ENCODE measurements at regions not wholly inside any gene's neighbourhood (a gene's known extent, or its start where the extent isn't known, plus 50 kb on each side); places are given as distances from the start of the nearest gene placed in this dataset.

DNA sequence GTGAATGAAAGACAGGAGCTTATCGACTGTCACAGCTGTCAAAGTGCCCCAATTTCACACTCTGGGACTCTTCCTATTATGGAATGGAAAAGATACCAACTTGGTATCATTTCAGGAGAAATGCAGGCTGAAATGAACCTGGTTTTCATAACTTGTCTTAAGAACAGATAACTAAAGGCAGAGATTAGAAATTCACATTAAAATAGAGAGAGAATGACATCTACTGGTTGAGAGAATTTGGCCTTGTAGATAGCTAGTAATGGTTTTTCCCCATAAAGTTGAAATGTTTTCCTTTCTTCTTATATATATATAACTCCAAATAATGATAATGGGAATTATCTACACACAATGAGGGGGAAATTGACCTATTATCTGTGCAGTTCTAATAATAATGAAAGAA is 600.2 kb upstream of the CCNG1 start:
- no peaks in the 10 kb centered on the region for H3K9me3 ChIP-seq (ENCODE audit: control insufficient read depth, insufficient read depth, low read length)
- no peak overlapping the region for H3K4me3 ChIP-seq (ENCODE audit: low read depth, low read length)
- H3K27me3 ChIP-seq (ENCODE audit: control insufficient read depth, insufficient read depth, low read length) = no peaks in the 10 kb centered on the region
- no peak overlapping the region for H3K27ac ChIP-seq (ENCODE audit: low read depth, low read length)
- H3K36me3 ChIP-seq (ENCODE audit: control insufficient read depth, insufficient read depth, low read length) = no peaks in the 10 kb centered on the region
- no peak overlapping the region for H3K9ac ChIP-seq (ENCODE audit: low read depth, low read length)
- no peaks in the 10 kb centered on the region for H3K4me1 ChIP-seq (ENCODE audit: control insufficient read depth, insufficient read depth, low read length)

DNA sequence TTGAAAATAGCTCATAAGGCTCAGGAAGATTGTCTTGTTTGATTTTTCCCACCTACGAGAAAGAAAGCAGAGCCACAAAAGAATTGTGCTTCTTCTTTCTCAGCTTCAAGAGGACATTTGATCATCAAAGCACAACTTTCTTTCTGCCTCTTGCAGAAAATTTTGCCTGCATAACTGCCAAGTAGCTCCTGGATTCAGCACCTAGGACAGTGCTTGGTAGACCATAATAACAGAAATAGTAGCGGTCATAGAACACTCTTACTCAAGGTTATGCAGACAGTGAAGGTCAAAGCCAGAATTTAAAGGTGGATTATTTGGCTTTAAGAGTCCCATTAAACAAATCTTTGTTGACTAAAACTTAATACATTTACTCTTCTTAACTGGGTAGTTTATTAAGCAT is 594.7 kb upstream of the CCNG1 start:
- H3K4me3 ChIP-seq (ENCODE audit: low read depth, low read length) = no peak overlapping the region
- H3K27ac ChIP-seq (ENCODE audit: low read depth, low read length) = no peak overlapping the region
- no peaks in the 10 kb centered on the region for H3K9me3 ChIP-seq (ENCODE audit: control insufficient read depth, insufficient read depth, low read length)
- no peaks in the 10 kb centered on the region for H3K36me3 ChIP-seq (ENCODE audit: control insufficient read depth, insufficient read depth, low read length)
- H3K9ac ChIP-seq (ENCODE audit: low read depth, low read length) = no peak overlapping the region
- H3K27me3 ChIP-seq (ENCODE audit: control insufficient read depth, insufficient read depth, low read length) = no peaks in the 10 kb centered on the region
- H3K4me1 ChIP-seq (ENCODE audit: control insufficient read depth, insufficient read depth, low read length) = no peaks in the 10 kb centered on the region

DNA sequence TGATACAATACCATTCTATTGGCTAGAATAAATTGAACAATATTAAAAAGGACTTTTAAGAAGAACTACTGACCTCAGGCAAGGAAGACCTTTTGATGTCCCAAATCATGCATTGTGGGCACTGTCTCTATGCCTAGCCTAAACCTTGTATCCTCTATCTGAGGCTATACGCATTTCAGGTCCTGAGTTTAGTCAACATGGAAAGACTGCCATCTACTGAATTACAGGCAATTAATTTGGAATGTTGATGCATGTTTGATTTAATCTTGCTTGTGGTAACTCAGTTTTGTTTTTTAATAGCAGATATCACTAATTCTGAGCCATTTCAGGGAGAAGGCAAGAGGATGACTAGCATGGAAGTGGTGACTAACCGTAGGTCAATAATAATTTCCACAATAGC is 585.3 kb upstream of the CCNG1 start:
- H3K4me1 ChIP-seq (ENCODE audit: control insufficient read depth, insufficient read depth, low read length) = no peaks in the 10 kb centered on the region
- no peak overlapping the region for H3K4me3 ChIP-seq (ENCODE audit: low read depth, low read length)
- no peak overlapping the region for H3K27ac ChIP-seq (ENCODE audit: low read depth, low read length)
- peaks cover 3% of the 10 kb centered on the region; the same call in 1 of the 2 replicates for H3K9me3 ChIP-seq (ENCODE audit: control insufficient read depth, insufficient read depth, low read length)
- no peak overlapping the region for H3K9ac ChIP-seq (ENCODE audit: low read depth, low read length)
- no peaks in the 10 kb centered on the region for H3K27me3 ChIP-seq (ENCODE audit: control insufficient read depth, insufficient read depth, low read length)
- no peaks in the 10 kb centered on the region for H3K36me3 ChIP-seq (ENCODE audit: control insufficient read depth, insufficient read depth, low read length)

DNA sequence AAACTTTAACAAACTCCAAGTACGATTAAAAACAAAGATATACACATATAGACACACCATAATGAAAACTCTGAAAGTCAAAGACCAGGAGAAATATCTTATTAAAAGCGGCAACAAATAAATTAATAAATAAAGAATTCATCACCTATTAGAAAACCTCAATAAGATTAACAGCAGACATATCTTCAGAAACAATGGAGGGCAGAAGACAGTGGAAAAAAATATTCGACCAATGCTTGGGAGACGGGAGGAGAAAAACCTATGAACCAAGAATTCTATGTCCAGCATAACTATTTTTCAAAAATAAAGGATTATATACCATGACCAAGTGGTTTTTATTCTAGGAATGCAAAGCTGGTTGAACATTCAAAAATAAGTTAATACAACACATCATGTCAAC is 578.6 kb upstream of the CCNG1 start:
- H3K27ac ChIP-seq (ENCODE audit: low read depth, low read length) = no peak overlapping the region
- H3K4me3 ChIP-seq (ENCODE audit: low read depth, low read length) = no peak overlapping the region
- no peak overlapping the region for H3K9ac ChIP-seq (ENCODE audit: low read depth, low read length)
- no peaks in the 10 kb centered on the region for H3K4me1 ChIP-seq (ENCODE audit: control insufficient read depth, insufficient read depth, low read length)
- no peaks in the 10 kb centered on the region for H3K36me3 ChIP-seq (ENCODE audit: control insufficient read depth, insufficient read depth, low read length)
- H3K9me3 ChIP-seq (ENCODE audit: control insufficient read depth, insufficient read depth, low read length) = peaks cover 20% of the 10 kb centered on the region
- no peaks in the 10 kb centered on the region for H3K27me3 ChIP-seq (ENCODE audit: control insufficient read depth, insufficient read depth, low read length)

DNA sequence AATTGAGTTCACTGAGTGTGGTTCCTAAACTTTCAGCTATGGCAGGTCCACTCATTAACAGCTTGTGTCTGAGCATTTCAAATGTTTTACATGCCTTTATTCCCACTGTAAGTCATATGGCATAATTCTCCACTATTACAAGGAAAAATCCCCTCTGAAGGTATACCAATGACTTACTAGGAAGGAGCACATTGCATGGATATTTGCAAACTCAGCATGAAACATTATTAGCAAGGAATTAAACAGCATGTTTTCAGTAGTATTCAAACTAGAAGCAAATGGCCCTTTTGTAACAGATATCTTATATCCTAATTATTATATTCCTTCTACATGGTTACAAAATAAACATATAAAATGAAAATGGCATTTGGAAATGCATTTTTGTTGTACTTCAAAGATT is 566.4 kb upstream of the CCNG1 start:
- H3K27ac ChIP-seq (ENCODE audit: low read depth, low read length) = no peak overlapping the region
- H3K36me3 ChIP-seq (ENCODE audit: control insufficient read depth, insufficient read depth, low read length) = no peaks in the 10 kb centered on the region
- H3K4me3 ChIP-seq (ENCODE audit: low read depth, low read length) = no peak overlapping the region
- H3K9me3 ChIP-seq (ENCODE audit: control insufficient read depth, insufficient read depth, low read length) = peaks cover 9% of the 10 kb centered on the region; the same call in 1 of the 2 replicates
- H3K4me1 ChIP-seq (ENCODE audit: control insufficient read depth, insufficient read depth, low read length) = no peaks in the 10 kb centered on the region
- no peak overlapping the region for H3K9ac ChIP-seq (ENCODE audit: low read depth, low read length)
- no peaks in the 10 kb centered on the region for H3K27me3 ChIP-seq (ENCODE audit: control insufficient read depth, insufficient read depth, low read length)

DNA sequence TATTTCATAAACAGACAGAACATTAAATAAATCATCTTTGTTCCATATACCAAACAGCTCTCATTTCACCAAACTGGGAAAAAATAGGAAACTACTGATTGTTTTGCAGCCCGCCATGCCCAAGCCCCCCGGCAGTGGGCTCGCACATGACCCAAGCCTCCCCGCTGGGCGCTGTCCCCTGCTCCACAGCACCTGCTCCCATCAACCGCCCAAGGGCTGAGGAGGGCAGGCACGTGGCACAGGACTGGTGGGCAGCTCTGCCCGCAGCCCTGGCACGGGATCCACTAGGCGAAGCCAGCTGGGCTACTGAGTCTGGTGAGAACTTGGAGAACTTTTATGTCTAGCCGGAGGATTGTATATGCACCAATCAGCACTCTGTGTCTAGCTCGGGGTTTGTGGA is 554.8 kb upstream of the CCNG1 start:
- no peaks in the 10 kb centered on the region for H3K36me3 ChIP-seq (ENCODE audit: control insufficient read depth, insufficient read depth, low read length)
- peaks cover 12% of the 10 kb centered on the region; the same call in 1 of the 2 replicates for H3K9me3 ChIP-seq (ENCODE audit: control insufficient read depth, insufficient read depth, low read length)
- no peaks in the 10 kb centered on the region for H3K27me3 ChIP-seq (ENCODE audit: control insufficient read depth, insufficient read depth, low read length)
- H3K27ac ChIP-seq (ENCODE audit: low read depth, low read length) = no peak overlapping the region
- H3K9ac ChIP-seq (ENCODE audit: low read depth, low read length) = no peak overlapping the region
- H3K4me1 ChIP-seq (ENCODE audit: control insufficient read depth, insufficient read depth, low read length) = no peaks in the 10 kb centered on the region
- no peak overlapping the region for H3K4me3 ChIP-seq (ENCODE audit: low read depth, low read length)

DNA sequence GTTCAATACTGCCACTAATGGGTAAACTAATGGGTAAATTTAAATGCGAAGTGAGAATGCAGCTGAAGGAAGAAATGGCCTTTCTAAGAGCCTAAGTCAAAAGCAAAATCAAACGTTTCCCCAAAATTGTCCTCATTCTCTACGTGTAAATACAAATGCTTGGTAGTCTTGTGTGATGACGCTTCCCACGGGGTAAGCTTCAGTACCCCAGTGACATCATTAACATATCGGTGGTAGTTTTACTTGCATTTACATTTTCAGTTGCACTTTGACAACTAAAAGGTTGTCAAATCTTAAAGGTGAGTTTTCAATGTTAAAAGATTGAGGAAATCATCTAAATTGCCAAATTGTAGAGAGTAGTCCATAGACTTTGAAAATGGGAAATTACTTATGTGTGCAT is 550.7 kb upstream of the CCNG1 start:
- Histone ChIP-seq H3K4me1 (ENCODE audit: control insufficient read depth, insufficient read depth, low read length) (no peaks in the 10 kb centered on the region), H3K36me3 (ENCODE audit: control insufficient read depth, insufficient read depth, low read length) (no peaks in the 10 kb centered on the region), H3K9me3 (ENCODE audit: control insufficient read depth, insufficient read depth, low read length) (no peaks in the 10 kb centered on the region), H3K27me3 (ENCODE audit: control insufficient read depth, insufficient read depth, low read length) (no peaks in the 10 kb centered on the region), H3K27ac (ENCODE audit: low read depth, low read length) (no peak overlapping the region), H3K9ac (ENCODE audit: low read depth, low read length) (no peak overlapping the region), H3K4me3 (ENCODE audit: low read depth, low read length) (no peak overlapping the region)

DNA sequence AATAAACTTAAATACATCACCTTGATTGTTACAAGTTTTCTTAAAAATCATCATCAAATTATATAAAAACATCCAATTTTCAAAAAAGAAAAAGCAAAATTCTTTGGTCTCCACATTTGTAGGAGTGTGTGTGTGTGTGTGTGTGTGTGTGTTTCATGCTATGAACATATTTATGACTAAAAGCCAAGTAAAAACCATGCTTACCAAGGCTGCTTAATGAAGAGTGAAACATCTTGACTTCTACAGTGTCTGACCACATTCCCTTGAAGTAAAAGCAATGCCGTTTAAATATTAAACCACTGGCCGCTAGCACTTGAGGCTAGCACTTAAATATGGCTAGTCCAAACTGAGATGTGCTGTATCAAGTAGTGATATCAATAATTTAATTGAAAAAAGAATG is 549.1 kb upstream of the CCNG1 start:
- no peaks in the 10 kb centered on the region for H3K27me3 ChIP-seq (ENCODE audit: control insufficient read depth, insufficient read depth, low read length)
- H3K4me3 ChIP-seq (ENCODE audit: low read depth, low read length) = no peak overlapping the region
- H3K9ac ChIP-seq (ENCODE audit: low read depth, low read length) = no peak overlapping the region
- H3K36me3 ChIP-seq (ENCODE audit: control insufficient read depth, insufficient read depth, low read length) = no peaks in the 10 kb centered on the region
- no peaks in the 10 kb centered on the region for H3K9me3 ChIP-seq (ENCODE audit: control insufficient read depth, insufficient read depth, low read length)
- H3K4me1 ChIP-seq (ENCODE audit: control insufficient read depth, insufficient read depth, low read length) = no peaks in the 10 kb centered on the region
- H3K27ac ChIP-seq (ENCODE audit: low read depth, low read length) = no peak overlapping the region

DNA sequence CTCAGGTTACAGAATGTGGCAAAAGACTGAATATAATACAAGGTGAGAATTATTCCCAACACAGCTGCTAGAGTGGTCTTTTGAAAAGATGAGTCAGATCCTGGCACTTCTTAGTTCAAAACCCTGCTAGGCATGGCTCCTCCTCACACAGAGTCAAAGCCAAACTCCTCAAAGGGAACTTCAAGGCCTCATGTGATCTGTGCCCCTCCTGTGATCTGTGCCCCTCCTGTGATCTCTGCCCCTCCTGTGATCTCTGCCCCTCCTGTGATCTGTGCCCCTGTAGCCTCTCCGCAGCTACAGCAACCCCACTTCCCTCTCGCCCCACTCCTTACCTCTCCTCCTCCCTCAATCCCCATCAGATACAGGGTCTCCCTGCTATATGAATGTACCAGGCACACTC is 525.5 kb upstream of the CCNG1 start:
- H3K27me3 ChIP-seq (ENCODE audit: control insufficient read depth, insufficient read depth, low read length) = no peaks in the 10 kb centered on the region
- no peaks in the 10 kb centered on the region for H3K4me1 ChIP-seq (ENCODE audit: control insufficient read depth, insufficient read depth, low read length)
- H3K36me3 ChIP-seq (ENCODE audit: control insufficient read depth, insufficient read depth, low read length) = no peaks in the 10 kb centered on the region
- H3K4me3 ChIP-seq (ENCODE audit: low read depth, low read length) = no peak overlapping the region
- no peak overlapping the region for H3K9ac ChIP-seq (ENCODE audit: low read depth, low read length)
- no peak overlapping the region for H3K27ac ChIP-seq (ENCODE audit: low read depth, low read length)
- H3K9me3 ChIP-seq (ENCODE audit: control insufficient read depth, insufficient read depth, low read length) = no peaks in the 10 kb centered on the region

DNA sequence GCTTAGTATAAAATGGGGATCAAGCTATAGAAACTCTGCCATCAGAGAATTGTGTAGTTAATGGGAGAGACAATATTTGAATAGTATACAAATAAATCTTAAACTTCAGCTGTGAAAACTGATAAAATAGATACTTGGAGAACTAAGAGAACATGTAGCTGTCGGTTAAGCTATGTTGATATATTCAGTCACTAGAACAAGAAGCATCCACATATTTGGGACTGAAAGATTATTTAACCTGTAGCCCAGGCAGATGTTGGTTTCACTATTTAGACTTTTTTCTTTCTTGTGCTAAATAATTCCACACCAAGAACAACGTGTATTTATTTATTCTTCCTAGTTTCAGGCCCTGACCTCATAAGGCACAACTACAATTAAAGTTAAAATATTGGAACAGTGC is 521.0 kb upstream of the CCNG1 start:
- Histone ChIP-seq H3K9me3 (ENCODE audit: control insufficient read depth, insufficient read depth, low read length) (no peaks in the 10 kb centered on the region), H3K9ac (ENCODE audit: low read depth, low read length) (no peak overlapping the region), H3K27me3 (ENCODE audit: control insufficient read depth, insufficient read depth, low read length) (no peaks in the 10 kb centered on the region), H3K36me3 (ENCODE audit: control insufficient read depth, insufficient read depth, low read length) (no peaks in the 10 kb centered on the region), H3K4me3 (ENCODE audit: low read depth, low read length) (no peak overlapping the region), H3K27ac (ENCODE audit: low read depth, low read length) (no peak overlapping the region), H3K4me1 (ENCODE audit: control insufficient read depth, insufficient read depth, low read length) (no peaks in the 10 kb centered on the region)

DNA sequence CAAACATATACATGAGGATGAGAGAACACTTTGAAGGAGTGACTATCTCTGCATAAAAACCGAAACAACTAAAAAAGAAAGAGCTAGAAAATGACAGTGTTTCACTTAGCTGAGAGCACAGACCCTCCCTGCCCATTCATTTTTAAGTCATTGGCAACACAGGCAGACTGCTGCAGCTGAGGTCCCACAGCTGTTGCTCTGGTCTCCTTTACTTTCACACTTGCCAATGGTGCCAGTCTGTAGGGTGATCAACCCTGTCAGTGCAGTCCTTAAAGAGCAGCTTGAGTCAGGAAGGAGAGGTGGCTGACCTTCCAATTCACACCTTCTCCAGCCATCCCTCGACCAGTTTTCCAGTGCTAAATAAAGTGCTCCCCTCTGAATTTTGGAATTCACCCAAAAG is 508.3 kb upstream of the CCNG1 start:
- Histone ChIP-seq H3K4me1 (ENCODE audit: control insufficient read depth, insufficient read depth, low read length) (no peaks in the 10 kb centered on the region), H3K36me3 (ENCODE audit: control insufficient read depth, insufficient read depth, low read length) (no peaks in the 10 kb centered on the region), H3K4me3 (ENCODE audit: low read depth, low read length) (no peak overlapping the region), H3K27me3 (ENCODE audit: control insufficient read depth, insufficient read depth, low read length) (no peaks in the 10 kb centered on the region), H3K9ac (ENCODE audit: low read depth, low read length) (no peak overlapping the region), H3K27ac (ENCODE audit: low read depth, low read length) (no peak overlapping the region), H3K9me3 (ENCODE audit: control insufficient read depth, insufficient read depth, low read length) (no peaks in the 10 kb centered on the region)

DNA sequence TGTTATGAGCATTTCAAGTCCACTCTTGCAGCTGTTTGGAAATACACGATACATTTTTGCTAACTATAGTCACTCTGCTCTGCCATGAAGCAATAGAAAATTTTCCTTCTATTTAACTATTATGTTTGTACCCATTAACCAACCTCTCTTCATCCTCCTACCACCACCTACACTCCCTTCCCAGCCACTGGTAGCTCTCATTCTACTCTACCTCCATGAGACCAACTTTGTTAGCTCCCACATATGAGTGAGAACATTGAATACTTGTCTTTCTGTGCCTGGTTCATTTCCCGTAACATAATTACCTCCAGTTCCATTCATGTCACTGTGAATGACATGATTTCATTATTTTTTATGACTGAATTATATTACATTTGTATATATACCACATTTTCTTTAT is 505.9 kb upstream of the CCNG1 start:
- Histone ChIP-seq H3K27me3 (ENCODE audit: control insufficient read depth, insufficient read depth, low read length) (no peaks in the 10 kb centered on the region), H3K9ac (ENCODE audit: low read depth, low read length) (no peak overlapping the region), H3K36me3 (ENCODE audit: control insufficient read depth, insufficient read depth, low read length) (no peaks in the 10 kb centered on the region), H3K27ac (ENCODE audit: low read depth, low read length) (no peak overlapping the region), H3K4me3 (ENCODE audit: low read depth, low read length) (no peak overlapping the region), H3K9me3 (ENCODE audit: control insufficient read depth, insufficient read depth, low read length) (no peaks in the 10 kb centered on the region), H3K4me1 (ENCODE audit: control insufficient read depth, insufficient read depth, low read length) (no peaks in the 10 kb centered on the region)

Data from HUES48 (cell line).